NCI-H1105 treated with DMSO at 0.1 percent for 48 hours (cell line): ENCODE measurements at regions not wholly inside any gene's neighbourhood (a gene's known extent, or its start where the extent isn't known, plus 50 kb on each side); places are given as distances from the start of the nearest gene placed in this dataset.

Source experiments
- DNase-seq: peaks from one replicate; lab custom pipeline; 2025; lab: John Stamatoyannopoulos, UW

GRCh38 chr14:49971156-49972130 is 78.6 kb downstream of the ARF6 start:
- DNase-seq: no peak

GRCh38 chr14:49972131-49972671 is 79.3 kb downstream of the ARF6 start:
- peak; percentile 26 for DNase-seq

- DNase-seq: no peak
These were observed 79.9 kb downstream of the ARF6 start for GRCh38 chr14:49972823-49973222.

- DNase-seq: no peak
These were observed 82.4 kb downstream of the ARF6 start for GRCh38 chr14:49975276-49975675.

- no peak for DNase-seq
These were observed 82.9 kb downstream of the ARF6 start for GRCh38 chr14:49975799-49976198.

GRCh38 chr14:49977126-49977841 is 84.4 kb downstream of the ARF6 start:
- DNase-seq: no peak

GRCh38 chr14:49980027-49980426 is 87.1 kb downstream of the ARF6 start:
- no peak for DNase-seq

- DNase-seq: no peak
These were observed 89.2 kb downstream of the ARF6 start for GRCh38 chr14:49982082-49982481.

- no peak for DNase-seq
These were observed 89.6 kb downstream of the ARF6 start for GRCh38 chr14:49982501-49982951.

GRCh38 chr14:49984424-49984823 is 91.5 kb downstream of the ARF6 start:
- no peak for DNase-seq

GRCh38 chr14:49986343-49987014 is 93.6 kb downstream of the ARF6 start:
- no peak for DNase-seq

GRCh38 chr14:49988080-49988990 is 95.5 kb downstream of the ARF6 start:
- no peak for DNase-seq

GRCh38 chr14:49989966-49990365 is 97.1 kb downstream of the ARF6 start:
- DNase-seq: no peak

- DNase-seq: no peak
These were observed 98.6 kb downstream of the ARF6 start for GRCh38 chr14:49991491-49991890.

- no peak for DNase-seq
These were observed 99.2 kb downstream of the ARF6 start for GRCh38 chr14:49992036-49992435.

GRCh38 chr14:49992448-49992847 is 99.6 kb downstream of the ARF6 start:
- DNase-seq: no peak

- DNase-seq: no peak
These were observed 100.0 kb downstream of the ARF6 start for GRCh38 chr14:49992901-49993339.

GRCh38 chr14:49993565-49993964 is 100.7 kb downstream of the ARF6 start:
- no peak for DNase-seq

GRCh38 chr14:49994951-49995561 is 102.2 kb downstream of the ARF6 start:
- no peak for DNase-seq

GRCh38 chr14:49997991-49998390 is 105.1 kb downstream of the ARF6 start:
- DNase-seq: no peak
